ENCODE measurements at regions not wholly inside any gene's neighbourhood (a gene's known extent, or its start where the extent isn't known, plus 50 kb on each side); places are given as distances from the start of the nearest gene placed in this dataset.

GRCh38 chrX:40318801-40319200, 221.0 kb upstream of the BCOR start:
- Mint-ChIP-seq H3K27ac (no peak overlapping the region), H3K4me3 (no peak overlapping the region), H3K27me3 (no peaks in the 10 kb centered on the region), H3K4me1 (no peaks in the 10 kb centered on the region), H3K36me3 (ENCODE audit: low read depth) (peaks cover 3% of the 10 kb centered on the region)
- DNase-seq (no peak), ATAC-seq (no peak)
- peaks cover 6% of the 10 kb centered on the region for H3K9me3 ChIP-seq (ENCODE audit: control insufficient read depth, low read length, poor library complexity, severe bottlenecking)

GRCh38 chrX:40318076-40318475, 220.3 kb upstream of the BCOR start:
- DNase-seq (no peak), ATAC-seq (no peak)
- Mint-ChIP-seq H3K36me3 (ENCODE audit: low read depth) (peaks cover 3% of the 10 kb centered on the region), H3K4me3 (no peak overlapping the region), H3K27ac (no peak overlapping the region), H3K4me1 (no peaks in the 10 kb centered on the region), H3K27me3 (no peaks in the 10 kb centered on the region)
- H3K9me3 ChIP-seq (ENCODE audit: control insufficient read depth, low read length, poor library complexity, severe bottlenecking) = peaks cover 6% of the 10 kb centered on the region

GRCh38 chrX:40316502-40316901, 218.7 kb upstream of the BCOR start:
- no peak for ATAC-seq
- H3K36me3 Mint-ChIP-seq (ENCODE audit: low read depth) = peaks cover 3% of the 10 kb centered on the region
- peaks cover 4% of the 10 kb centered on the region for H3K9me3 ChIP-seq (ENCODE audit: control insufficient read depth, low read length, poor library complexity, severe bottlenecking)

DNA sequence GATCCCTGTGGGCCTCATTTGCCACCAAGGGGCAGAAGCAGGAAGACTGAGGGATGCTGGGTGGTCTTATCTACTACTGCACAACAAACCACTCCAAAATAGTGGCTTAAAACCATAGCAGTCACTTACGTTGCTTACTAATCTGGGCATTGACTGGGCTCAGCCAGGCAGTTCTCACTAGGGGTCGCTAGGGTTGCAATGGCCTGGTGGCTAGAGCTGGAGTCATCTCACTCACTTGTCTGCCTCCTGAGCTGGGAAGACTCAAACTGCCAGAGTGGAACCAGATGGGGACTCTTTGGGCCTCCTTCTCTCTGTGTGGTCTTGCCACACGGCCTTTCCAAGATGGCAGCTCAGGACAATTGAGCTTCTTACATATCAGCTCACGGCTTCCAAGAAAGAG, 216.3 kb upstream of the BCOR start:
- ATAC-seq (no peak), DNase-seq (no peak)
- no peaks in the 10 kb centered on the region for H3K9me3 ChIP-seq (ENCODE audit: control insufficient read depth, low read length, poor library complexity, severe bottlenecking)
- Mint-ChIP-seq H3K27ac (no peak overlapping the region), H3K4me3 (no peak overlapping the region), H3K4me1 (no peaks in the 10 kb centered on the region), H3K27me3 (no peaks in the 10 kb centered on the region), H3K36me3 (ENCODE audit: low read depth) (peaks cover 3% of the 10 kb centered on the region)

More at GRCh38 chrX:40316502-40316901, 218.7 kb upstream of the BCOR start:
- Mint-ChIP-seq H3K27ac (no peak overlapping the region), H3K27me3 (no peaks in the 10 kb centered on the region), H3K4me1 (no peaks in the 10 kb centered on the region), H3K4me3 (no peak overlapping the region)
- DNase-seq = no peak

- no peak overlapping the region for H3K27ac Mint-ChIP-seq
- no peaks in the 10 kb centered on the region for H3K4me1 Mint-ChIP-seq
- ATAC-seq (no peak), DNase-seq (no peak)
- H3K4me3 Mint-ChIP-seq = no peak overlapping the region
- peaks cover 3% of the 10 kb centered on the region for H3K36me3 Mint-ChIP-seq (ENCODE audit: low read depth)
- no peaks in the 10 kb centered on the region for H3K27me3 Mint-ChIP-seq
- H3K9me3 ChIP-seq (ENCODE audit: control insufficient read depth, low read length, poor library complexity, severe bottlenecking) = no peaks in the 10 kb centered on the region
These were observed 215.5 kb upstream of the BCOR start for GRCh38 chrX:40313269-40313668.

DNA sequence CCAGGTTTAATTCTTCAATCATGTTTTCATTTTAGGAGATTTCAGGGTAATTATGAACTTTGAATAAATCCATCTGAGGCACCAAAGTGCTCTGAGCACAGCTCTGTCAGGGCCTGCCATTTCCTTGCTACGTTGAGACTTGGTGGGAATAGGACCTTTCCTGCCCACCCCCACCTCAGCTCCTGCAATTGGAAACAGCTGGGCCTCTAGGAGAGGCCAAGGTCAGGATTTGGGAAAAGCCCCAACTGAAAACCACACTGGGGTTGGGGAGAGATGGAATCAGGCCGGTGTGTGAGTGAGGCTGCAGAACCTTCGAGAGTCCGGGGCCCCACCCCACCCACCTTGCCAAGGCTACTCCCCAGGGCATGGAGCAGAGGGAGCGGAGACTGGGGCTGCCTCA, 212.7 kb upstream of the BCOR start:
- peak overlapping the region; percentile 63 for H3K27ac Mint-ChIP-seq
- no peaks in the 10 kb centered on the region for H3K9me3 ChIP-seq (ENCODE audit: control insufficient read depth, low read length, poor library complexity, severe bottlenecking)
- H3K4me1 Mint-ChIP-seq = no peaks in the 10 kb centered on the region
- no peak overlapping the region for H3K4me3 Mint-ChIP-seq
- H3K27me3 Mint-ChIP-seq = no peaks in the 10 kb centered on the region
- ATAC-seq = no peak
- H3K36me3 Mint-ChIP-seq (ENCODE audit: low read depth) = no peaks in the 10 kb centered on the region
- DNase-seq = no peak

DNA sequence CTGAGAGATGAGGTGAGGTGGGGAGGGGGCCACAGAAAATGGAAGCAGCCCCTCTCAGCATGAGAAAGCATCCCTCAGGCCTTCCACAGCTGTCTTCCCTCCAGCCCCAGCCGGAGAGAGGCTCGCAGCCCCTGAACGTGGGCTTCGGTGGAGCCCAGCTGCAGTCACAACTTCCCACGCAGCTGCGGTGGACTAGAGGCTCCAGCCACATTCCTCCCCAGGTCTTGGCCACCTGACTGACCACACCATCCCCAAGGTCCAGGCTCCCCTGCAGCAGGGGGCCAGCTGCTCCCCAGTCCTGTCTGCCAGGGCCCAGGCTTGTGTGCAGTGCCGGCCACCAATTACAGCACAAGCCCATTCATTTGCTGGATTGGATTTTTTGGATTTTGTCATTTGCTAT, 212.3 kb upstream of the BCOR start:
- no peaks in the 10 kb centered on the region for H3K9me3 ChIP-seq (ENCODE audit: control insufficient read depth, low read length, poor library complexity, severe bottlenecking)
- H3K4me3 Mint-ChIP-seq = no peak overlapping the region
- DNase-seq = no peak
- ATAC-seq = no peak
- H3K27ac Mint-ChIP-seq = peak overlapping the region; percentile 63
- H3K27me3 Mint-ChIP-seq = no peaks in the 10 kb centered on the region
- H3K36me3 Mint-ChIP-seq (ENCODE audit: low read depth) = no peaks in the 10 kb centered on the region
- H3K4me1 Mint-ChIP-seq = no peaks in the 10 kb centered on the region

- H3K4me1 Mint-ChIP-seq = peaks cover 2% of the 10 kb centered on the region
- H3K9me3 ChIP-seq (ENCODE audit: control insufficient read depth, low read length, poor library complexity, severe bottlenecking) = no peaks in the 10 kb centered on the region
- DNase-seq = no peak
- ATAC-seq = no peak
- no peaks in the 10 kb centered on the region for H3K36me3 Mint-ChIP-seq (ENCODE audit: low read depth)
- H3K27ac Mint-ChIP-seq = no peak overlapping the region
- H3K4me3 Mint-ChIP-seq = no peak overlapping the region
- no peaks in the 10 kb centered on the region for H3K27me3 Mint-ChIP-seq
These were observed 210.1 kb upstream of the BCOR start for GRCh38 chrX:40307871-40308270.

GRCh38 chrX:40304115-40304514, 206.4 kb upstream of the BCOR start:
- DNase-seq (no peak), ATAC-seq (no peak)
- Mint-ChIP-seq H3K4me1 (peaks cover 13% of the 10 kb centered on the region), H3K27ac (no peak overlapping the region), H3K36me3 (ENCODE audit: low read depth) (no peaks in the 10 kb centered on the region), H3K4me3 (no peak overlapping the region), H3K27me3 (no peaks in the 10 kb centered on the region)
- H3K9me3 ChIP-seq (ENCODE audit: control insufficient read depth, low read length, poor library complexity, severe bottlenecking) = no peaks in the 10 kb centered on the region

GRCh38 chrX:40303256-40304077, 205.7 kb upstream of the BCOR start:
- Mint-ChIP-seq H3K27ac (no peak overlapping the region), H3K4me3 (no peak overlapping the region), H3K27me3 (no peaks in the 10 kb centered on the region), H3K4me1 (peaks cover 13% of the 10 kb centered on the region), H3K36me3 (ENCODE audit: low read depth) (no peaks in the 10 kb centered on the region)
- ATAC-seq (no peak), DNase-seq (no peak)
- H3K9me3 ChIP-seq (ENCODE audit: control insufficient read depth, low read length, poor library complexity, severe bottlenecking) = no peaks in the 10 kb centered on the region

- DNase-seq = no peak
- Mint-ChIP-seq H3K27me3 (no peaks in the 10 kb centered on the region), H3K36me3 (ENCODE audit: low read depth) (no peaks in the 10 kb centered on the region), H3K4me1 (peaks cover 13% of the 10 kb centered on the region), H3K4me3 (peak overlapping the region; percentile 62), H3K27ac (peak overlapping the region; percentile 79)
- no peak for ATAC-seq
- H3K9me3 ChIP-seq (ENCODE audit: control insufficient read depth, low read length, poor library complexity, severe bottlenecking) = no peaks in the 10 kb centered on the region
These were observed 202.6 kb upstream of the BCOR start for GRCh38 chrX:40300286-40300890.

- Mint-ChIP-seq H3K27me3 (no peaks in the 10 kb centered on the region), H3K4me3 (peak overlapping the region; percentile 62)
These were observed 201.9 kb upstream of the BCOR start for GRCh38 chrX:40299641-40300046.

GRCh38 chrX:40298572-40299479, 201.1 kb upstream of the BCOR start:
- ATAC-seq (no peak), DNase-seq (no peak)
- Mint-ChIP-seq H3K4me1 (peaks cover 12% of the 10 kb centered on the region), H3K27me3 (no peaks in the 10 kb centered on the region), H3K4me3 (no peak overlapping the region), H3K36me3 (ENCODE audit: low read depth) (no peaks in the 10 kb centered on the region), H3K27ac (peak overlapping the region; percentile 79)
- no peaks in the 10 kb centered on the region for H3K9me3 ChIP-seq (ENCODE audit: control insufficient read depth, low read length, poor library complexity, severe bottlenecking)

More at GRCh38 chrX:40299641-40300046, 201.9 kb upstream of the BCOR start:
- H3K9me3 ChIP-seq (ENCODE audit: control insufficient read depth, low read length, poor library complexity, severe bottlenecking) = no peaks in the 10 kb centered on the region
- no peak for DNase-seq
- Mint-ChIP-seq H3K27ac (peak overlapping the region; percentile 79), H3K4me1 (peaks cover 13% of the 10 kb centered on the region), H3K36me3 (ENCODE audit: low read depth) (no peaks in the 10 kb centered on the region)
- no peak for ATAC-seq
